SKM-1 (cell line): ENCODE measurements at regions not wholly inside any gene's neighbourhood (a gene's known extent, or its start where the extent isn't known, plus 50 kb on each side); places are given as distances from the start of the nearest gene placed in this dataset.
"Not testable (repeated sequence)": the region's sequence is repeated elsewhere in the genome, so short reads cannot be mapped to it uniquely, and the experiment has no call there.

ENCODE experiments used
- DNase-seq: peaks from one replicate; lab custom pipeline; 2025; ENCODE audit not compliant: unreplicated experiment; lab: John Stamatoyannopoulos, UW

DNA sequence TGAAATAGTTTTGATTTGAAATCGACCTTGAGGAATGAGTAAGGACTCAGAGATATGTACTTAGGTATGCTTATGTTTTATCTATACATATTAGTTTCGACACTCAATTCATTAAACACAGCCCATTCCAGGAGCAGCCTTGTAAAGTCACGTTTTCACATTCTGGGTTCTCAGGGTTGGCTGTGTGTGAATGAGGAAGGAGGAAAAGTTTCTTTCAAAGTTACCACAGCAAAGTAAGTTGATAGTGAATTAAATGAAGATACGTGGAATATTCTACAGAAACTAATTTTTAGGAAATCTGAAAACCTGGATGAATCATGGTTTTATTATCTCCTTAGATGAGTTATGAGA is 133.5 kb downstream of the C3orf38 start:
- DNase-seq = no peak

DNA sequence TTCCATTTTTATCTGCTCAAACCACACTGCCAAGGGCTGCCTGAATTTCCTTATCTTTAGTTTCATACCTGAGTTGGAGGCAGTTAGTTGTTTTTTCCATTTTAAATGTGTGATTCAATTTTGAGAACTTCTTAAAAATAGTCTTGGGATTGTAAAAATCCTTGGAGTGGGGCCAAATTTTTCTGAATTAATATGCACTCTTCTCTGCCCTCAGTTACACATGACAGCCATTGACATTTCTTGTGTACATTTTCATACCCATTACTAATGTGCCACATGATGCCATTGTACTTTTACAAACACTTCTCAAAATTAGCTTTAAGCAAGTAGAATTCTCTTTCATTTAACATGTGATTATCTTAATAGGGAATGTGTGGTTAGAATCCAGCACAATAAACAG is 141.7 kb downstream of the C3orf38 start:
- no peak for DNase-seq

DNA sequence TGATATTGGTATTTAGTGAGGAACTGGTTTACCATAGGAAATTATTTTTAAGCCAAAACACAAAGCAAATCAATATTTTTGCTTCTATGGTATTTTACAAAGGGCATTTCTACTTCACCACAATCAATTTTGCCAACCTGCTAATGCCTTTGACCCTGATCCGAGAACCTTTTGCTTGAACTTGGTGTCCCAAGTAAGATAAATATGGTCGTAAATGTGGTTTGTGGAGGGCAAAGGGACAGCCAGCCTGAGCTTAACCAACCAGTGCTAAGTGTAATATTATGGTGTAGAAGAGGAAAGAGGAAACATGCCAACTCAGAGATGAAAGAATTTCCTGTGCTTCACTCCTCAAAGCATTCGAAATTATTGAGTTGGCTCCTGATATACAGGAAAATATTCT is 148.4 kb downstream of the C3orf38 start:
- DNase-seq = no peak

DNA sequence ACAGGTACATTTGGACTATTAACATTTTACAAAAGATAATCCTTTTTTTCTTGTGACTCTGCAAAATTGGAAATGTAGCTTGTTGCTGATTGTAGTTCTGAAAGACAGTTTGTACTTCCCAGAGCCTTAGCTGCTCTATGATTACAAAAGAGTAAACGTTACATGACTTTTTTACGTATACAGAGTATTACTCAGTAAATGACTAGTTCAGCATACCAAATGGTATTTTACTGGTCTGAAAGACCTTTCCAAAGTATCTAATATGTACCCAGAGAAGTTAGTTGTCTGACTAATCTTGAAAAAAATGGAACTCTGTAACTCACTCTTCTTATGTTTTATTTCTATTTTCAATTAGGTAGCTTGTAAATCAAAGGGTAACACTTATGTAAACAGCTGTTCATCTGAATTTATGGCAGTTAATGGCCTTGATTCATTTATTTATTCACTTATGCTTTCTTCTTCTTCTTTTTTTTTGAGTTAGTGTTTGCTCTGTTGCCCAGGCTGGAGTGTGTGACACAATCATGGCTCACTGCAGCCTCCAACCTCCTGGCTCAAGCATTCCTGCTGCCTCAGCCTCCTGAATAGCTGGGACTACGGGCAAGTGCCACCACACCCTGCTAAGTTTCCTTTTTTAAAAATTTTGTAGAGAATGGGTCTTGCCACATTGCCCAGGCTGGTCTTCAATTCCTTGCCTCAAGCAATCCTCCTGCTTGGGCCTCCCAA is 151.7 kb downstream of the C3orf38 start:
- DNase-seq = no peak

DNA sequence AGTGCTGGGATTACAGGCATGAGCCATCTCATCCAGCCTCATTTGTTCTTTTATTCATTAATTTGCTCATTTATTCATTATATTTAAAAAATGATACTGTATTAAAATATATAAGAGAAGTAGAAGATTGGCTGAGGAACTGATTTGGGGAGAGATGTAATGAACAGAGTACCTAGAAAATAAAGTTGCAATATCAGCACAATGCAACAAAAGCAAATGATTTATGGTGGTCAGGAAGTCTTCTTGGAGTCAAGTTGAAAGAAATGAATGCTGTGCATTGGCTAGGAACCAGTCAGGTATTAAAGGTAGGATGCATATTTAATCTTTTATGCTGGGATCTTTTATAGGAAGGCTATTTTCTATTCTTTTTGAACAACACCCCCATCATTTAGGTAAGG is 152.2 kb downstream of the C3orf38 start:
- DNase-seq = no peak

DNA sequence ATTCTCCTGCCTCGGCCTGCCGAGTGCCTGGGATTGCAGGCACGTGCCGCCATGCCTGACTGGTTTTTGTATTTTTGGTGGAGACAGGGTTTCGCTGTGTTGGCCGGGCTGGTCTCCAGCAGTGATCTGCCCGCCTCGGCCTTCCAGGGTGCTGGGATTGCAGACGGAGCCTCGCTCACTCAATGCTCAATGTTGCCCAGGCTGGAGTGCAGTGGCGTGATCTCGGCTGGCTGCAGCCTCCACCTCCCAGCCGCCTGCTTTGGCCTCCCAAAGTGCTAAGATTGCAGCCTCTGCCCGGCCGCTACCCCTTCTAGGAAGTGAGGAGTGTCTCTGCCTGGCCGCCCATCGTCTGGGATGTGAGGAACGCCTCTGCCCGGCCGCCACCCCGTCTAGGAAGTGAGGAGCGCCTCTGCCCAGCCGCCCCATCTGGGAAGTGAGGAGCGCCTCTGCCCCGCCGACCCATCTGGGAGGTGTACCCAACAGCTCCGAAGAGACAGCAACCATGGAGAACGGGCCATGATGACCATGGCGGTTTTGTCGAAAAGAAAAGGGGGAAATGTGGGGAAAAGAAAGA is 153.7 kb downstream of the C3orf38 start:
- DNase-seq = not testable (repeated sequence)

DNA sequence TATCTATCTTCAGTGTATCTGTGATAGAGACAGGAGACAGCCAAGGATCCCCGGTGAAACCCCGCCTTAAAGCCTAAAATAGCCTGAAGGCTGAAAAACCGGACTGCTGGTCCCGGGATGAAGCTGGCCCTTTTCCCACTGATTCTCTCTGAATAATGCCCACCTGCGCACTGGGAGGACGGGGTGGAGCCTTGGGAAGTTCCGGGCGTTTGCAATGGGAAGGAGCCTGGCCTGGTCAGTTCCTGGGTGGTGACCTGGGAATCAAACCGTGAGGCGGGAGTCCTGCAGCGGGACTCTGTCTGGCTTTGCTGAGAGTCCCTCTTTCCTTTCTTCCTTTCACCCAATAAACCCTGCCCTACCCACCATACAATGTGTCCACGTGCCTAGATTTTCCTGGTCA is 157.9 kb downstream of the C3orf38 start:
- DNase-seq = no peak

DNA sequence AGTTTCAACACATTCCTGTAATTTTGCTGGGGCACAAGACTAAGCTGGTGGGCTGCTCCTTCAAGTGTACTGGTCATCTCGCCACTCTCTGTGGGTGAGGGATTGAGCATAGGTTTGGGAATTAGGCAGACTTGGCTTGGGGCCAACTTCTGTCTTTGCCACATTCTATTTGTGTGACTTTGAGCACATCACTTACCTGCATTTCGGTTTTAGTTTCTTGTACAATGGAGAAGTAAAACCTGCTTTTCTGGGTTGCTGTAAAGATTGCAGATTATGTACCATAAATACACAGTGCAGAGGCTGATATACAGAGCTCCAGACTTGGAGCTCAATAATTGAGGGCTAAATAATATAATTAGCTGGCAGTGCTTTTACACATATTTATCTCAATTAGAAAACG is 162.1 kb downstream of the C3orf38 start:
- no peak for DNase-seq

DNA sequence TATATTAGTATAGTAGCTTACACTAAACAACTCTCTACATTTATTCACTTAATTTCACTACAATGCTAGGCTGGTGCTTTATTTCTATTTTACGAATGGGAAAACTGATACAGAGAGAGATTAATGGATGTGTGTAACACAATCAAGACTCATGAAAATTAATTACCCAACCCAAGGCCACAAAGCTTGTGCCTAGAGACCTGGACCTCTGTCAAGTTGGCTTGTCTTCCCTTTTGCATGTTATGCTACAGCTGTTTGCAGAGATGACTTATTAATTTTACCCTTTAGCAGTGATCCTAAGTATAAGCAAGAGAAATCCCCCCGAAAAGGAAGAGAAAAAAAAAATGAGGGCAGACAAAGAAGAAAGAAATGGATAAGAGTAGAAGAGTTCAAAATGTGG is 162.5 kb downstream of the C3orf38 start:
- DNase-seq = no peak

DNA sequence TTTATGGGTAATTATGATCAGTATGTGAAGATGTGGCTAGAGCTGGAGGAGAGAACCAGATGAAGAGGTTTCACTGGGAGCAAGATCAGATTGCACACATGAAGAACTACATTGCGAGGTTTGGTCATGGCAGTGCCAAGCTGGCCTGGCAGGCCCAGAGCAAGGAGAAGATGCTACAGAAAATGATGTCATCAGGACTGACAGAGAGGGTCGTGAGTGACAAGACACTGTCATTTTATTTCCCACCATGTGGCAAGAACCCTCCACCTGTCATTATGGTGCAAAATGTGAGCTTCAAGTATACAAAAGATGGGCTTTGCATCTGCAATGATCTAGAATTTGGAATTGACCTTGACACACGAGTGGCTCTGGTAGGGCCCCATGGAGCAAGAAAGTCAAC is 168.3 kb downstream of the C3orf38 start:
- no peak for DNase-seq

DNA sequence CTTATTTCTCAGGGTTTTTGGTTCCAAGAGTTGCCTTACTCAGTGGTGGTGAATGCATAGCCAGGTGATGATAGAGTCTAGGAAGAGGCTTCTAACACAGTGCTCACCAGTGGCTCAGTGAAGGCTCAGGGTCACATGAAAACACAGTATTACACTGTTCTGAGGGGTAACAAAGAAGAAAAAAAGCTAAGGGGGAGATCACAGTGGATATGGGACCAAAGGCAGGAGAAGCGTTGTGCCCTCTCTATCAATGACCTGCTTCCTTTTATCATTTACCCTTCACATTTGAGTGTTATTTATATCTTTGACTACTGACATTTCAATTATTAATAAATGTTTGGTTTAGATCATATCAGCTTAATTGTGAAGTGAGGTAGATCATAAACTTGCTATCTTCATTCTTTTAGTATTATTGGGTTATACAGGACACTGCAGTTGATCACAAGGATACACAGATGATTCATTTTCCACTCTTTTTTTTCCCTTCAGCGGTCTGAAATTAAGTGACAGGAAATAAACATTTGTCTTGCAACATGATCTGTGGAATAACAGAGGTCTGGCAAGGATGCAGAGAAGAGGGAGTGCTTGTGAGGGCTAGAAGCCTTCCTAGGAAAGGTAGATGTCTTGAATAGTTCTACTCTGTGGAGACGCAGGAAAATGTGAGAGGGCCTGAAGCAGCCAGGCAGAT is 171.7 kb downstream of the C3orf38 start:
- no peak for DNase-seq

DNA sequence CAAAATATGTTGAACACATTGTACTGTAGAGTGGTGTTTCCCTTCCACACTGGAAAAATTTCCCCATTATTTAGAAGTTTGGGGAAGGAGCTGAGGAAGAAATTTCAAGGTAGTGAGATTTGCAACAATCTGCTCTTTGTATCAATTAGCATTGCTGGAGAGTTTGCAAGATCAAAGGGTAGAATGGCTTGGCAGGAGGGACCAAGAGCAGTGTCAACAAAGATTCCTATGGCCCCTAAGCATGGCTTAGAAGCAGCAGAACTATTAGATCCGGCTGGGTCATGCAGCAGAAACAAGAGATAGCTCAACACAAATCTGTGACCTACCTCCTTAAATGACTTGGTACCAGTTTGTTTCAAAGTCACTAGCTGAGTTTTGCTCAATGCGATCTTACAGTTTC is 175.0 kb downstream of the C3orf38 start:
- DNase-seq = no peak

DNA sequence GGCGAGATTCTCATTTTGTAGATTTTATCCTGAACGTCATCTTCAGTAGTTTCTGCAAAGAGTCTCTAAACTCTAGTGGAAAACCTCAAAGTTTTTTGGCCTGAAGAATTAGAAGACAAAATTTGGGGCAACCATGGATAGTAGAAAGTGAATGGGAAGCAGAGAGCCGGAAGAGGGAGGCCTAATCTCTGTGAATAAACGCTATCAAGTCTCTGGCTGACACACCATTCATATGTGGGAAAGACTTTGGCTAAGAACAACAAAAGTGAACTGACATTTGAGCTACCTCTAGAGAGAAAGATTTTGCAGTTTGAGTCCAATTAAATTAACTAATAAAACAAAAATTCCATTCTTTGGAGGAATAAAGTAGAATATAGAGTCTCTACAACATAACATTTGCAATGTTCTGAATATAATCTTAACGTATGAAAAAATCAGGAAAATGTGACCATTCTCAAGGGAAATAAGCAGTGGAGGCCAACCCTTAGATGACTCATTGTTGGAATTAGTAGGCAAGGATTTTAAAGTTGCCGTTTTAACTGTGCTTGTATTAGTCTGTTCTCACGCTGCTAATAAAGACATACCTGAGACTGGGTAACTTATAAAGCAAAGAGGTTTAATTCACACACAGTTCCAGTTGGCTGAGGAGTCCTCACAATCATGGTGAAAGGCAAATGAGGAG is 184.6 kb downstream of the C3orf38 start:
- DNase-seq = no peak

DNA sequence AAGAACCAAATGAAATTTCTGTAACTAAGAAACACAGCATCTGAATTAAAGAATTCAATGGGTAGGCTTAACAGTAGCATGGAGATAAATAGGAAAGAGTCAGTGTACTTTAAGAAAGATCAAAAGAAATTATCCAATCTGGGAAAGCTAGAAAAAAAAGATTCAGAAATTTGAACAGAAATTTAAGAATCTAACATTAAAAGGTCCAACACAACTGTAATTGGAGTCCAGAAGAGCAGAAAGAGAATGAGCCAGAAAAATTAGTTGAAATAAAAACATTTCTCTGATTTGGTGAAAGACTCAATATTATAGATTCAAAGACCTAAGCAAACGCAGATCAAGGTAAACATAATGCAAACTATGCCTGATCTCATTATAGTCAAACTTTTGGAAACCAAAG is 187.1 kb downstream of the C3orf38 start:
- no peak for DNase-seq

DNA sequence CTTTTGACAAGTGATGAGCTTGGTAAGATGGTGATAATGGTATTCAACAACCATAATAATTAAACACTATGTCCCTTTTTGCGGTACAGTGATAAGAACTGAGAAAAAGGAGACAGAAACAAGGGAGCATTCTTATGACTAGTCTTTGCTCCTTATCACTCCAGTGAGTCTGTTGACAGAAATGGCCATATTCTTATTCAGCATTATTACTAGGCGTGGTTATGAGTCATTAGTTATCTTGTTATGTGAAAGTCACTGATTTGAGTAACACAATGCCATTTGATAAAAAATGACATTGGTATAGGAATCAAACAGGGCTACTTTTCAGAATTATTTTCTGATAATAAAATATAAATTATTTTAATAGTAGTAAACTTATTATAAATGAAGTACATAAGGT is 193.5 kb downstream of the C3orf38 start:
- no peak for DNase-seq

DNA sequence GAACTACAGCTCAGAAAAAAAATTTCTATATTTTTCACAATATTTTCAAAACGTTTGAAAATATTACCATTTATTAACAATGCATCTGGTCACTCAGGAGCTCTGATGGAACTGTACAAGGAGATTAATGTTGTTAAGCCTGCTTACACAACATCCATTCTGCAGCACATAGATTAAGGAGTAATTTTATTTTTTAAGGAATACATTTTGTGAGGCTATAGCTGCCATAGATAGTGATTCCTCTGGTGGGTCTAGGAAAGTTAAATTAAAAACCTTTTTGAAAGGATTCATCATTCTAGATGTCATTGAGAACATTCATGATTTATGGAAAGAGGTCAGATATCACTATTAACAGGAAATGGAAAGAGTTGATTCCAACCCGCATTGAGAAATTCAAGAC is 196.9 kb downstream of the C3orf38 start:
- DNase-seq = no peak

DNA sequence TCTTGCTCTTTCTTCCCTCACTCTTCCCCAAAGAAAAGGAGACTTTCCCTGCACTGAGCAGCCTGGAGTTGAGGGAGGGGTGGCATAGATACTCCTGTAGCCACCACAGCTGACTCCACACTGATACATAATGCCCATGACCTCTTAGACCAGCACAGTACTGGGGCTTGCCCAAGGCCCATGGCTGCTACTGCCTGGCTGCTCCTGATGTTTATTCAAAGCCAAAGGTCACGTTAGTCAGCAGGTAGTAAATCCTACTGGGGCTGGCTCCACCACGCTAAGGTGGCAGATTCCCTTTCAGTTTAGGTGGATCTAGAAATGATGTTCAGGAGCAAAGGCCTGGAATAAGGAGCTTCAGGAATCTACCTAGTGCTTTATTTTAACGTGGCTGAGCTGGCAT is 212.7 kb downstream of the C3orf38 start:
- no peak for DNase-seq

DNA sequence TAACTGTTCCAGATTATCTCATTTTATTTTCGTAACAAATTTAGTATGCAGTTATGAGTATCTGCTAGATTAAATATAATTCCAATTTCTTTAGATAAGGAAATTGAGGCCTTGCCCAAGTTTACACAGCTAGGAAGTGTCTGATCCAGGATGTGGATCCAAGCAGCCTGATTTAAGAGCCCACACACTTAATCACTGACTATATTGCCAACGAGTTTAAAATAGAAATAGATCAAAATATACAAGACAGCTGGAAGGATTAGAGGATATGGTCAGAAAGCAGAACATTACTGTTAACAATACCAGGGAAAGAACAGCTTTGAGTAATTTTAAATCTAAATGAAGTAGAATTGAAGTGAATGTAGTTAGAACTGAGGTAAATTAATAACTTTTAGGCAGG is 215.2 kb downstream of the C3orf38 start:
- no peak for DNase-seq

DNA sequence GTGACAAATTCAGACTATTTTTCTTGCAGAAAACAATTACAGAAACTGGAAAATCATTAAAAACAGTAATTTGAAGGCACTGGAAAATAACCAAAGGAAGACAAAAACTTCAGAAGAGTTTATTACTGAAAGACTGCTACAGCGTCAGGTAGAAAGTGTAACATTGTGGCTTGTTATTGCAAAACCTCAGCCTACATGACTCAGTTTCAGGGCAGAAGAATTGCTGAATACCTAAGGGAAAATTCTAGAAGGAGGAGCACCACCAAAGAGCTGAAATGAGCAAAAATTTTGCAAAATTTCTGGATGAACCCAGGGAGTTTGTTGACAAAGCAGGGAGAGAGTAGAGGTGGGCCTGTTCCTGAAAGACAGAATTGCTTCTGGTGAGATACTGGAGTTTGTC is 219.6 kb downstream of the C3orf38 start:
- no peak for DNase-seq

DNA sequence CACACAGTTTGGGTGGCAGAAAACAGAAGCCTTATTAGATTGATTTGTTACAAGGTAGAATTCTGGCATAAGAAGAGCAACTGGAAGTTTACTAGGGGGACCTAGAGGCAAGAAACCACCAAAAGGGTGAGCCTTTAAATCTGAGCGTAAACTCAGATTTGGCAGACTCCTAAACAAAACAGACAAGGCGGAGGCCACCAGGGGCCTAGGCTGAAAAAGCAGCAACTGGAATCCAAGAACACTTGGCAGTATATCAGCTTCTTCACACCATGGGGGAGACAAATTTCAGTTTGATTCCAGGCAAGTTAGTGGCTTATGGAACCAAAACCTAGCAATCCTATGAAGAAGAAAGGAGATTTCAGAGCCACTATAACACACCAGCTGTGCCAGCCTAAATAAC is 220.0 kb downstream of the C3orf38 start:
- no peak for DNase-seq

DNA sequence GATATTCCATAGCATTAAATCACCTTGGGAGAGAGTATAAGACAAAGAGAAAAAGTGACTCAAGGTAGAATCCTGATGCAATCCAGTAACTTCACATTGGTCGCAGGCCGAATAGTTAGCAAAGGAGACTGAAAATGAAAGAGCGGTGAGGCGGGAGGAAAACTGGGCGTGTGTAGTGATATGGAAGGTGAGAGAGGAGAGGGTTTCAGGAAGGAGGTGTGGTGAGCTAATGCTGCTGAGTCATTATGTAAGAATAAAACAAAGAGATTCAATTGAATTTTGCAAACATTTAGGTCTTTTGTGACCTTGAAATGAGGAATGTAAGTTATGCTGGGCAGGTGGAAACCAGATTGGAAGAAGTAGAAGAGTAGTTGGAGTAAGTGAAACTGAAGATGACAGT is 235.3 kb downstream of the C3orf38 start:
- no peak for DNase-seq

DNA sequence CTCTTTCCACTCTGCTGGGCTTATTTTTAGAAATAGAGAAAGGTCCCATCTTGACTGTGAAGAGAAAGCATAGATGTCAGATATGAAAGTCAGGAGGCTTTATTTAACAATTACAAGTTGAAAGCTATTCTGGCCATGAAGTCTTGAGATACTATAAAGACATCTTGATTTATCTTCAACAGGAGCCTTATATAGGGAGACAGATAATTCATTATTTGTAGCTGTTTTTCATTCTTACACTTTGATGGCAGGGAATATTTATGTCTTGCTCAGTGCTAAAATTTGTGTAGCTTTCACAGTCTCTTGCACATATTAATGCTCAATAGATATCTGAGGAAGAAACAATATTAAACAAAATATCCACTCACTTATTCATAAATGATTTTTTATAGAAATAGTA is 248.8 kb downstream of the C3orf38 start:
- no peak for DNase-seq
